Progenitor cell of endocrine pancreas (in vitro differentiated cells): ENCODE measurements at regions not wholly inside any gene's neighbourhood (a gene's known extent, or its start where the extent isn't known, plus 50 kb on each side); places are given as distances from the start of the nearest gene placed in this dataset.

ENCODE experiments used
- DNase-seq: peaks from one replicate; pipeline ENCODE4 v3.0.0; 2021; ENCODE audit warnings: low spot score; ENCODE audit not compliant: unreplicated experiment
- H3K27ac Mint-ChIP-seq: 2 replicates; pipeline ENCODE4 v1.8.0; 2021; ENCODE audit warnings: mild to moderate bottlenecking, moderate library complexity, mixed read lengths
- H3K27me3 Mint-ChIP-seq: 2 replicates; pipeline ENCODE4 v1.8.0; 2021; ENCODE audit warnings: mixed read lengths
- H3K36me3 Mint-ChIP-seq: 2 replicates; pipeline ENCODE4 v1.8.0; 2022; ENCODE audit warnings: mixed read lengths; ENCODE audit not compliant: insufficient read depth
- H3K4me1 Mint-ChIP-seq: 2 replicates; pipeline ENCODE4 v1.8.0; 2021; ENCODE audit warnings: low read depth, mixed read lengths
- H3K4me3 Mint-ChIP-seq: 2 replicates; pipeline ENCODE4 v1.8.0; 2021; ENCODE audit warnings: low read depth, mild to moderate bottlenecking, moderate library complexity, mixed read lengths
- H3K9me3 Mint-ChIP-seq: 2 replicates; pipeline ENCODE4 v1.8.0; 2021; ENCODE audit warnings: low read depth, mixed read lengths
- TF ChIP-seq, protein P1 (sequence below): fragments of 200-600 bp; sonication (generic); IDR thresholded peaks from one replicate; pipeline ENCODE4 v1.5.0; 2021; ENCODE audit warnings: antibody characterized with exemption, mild to moderate bottlenecking; ENCODE audit not compliant: unreplicated experiment

GRCh38 chrX:69015564-69016292, 149.5 kb downstream of the PJA1 start:
- TF ChIP-seq, protein P1, sequence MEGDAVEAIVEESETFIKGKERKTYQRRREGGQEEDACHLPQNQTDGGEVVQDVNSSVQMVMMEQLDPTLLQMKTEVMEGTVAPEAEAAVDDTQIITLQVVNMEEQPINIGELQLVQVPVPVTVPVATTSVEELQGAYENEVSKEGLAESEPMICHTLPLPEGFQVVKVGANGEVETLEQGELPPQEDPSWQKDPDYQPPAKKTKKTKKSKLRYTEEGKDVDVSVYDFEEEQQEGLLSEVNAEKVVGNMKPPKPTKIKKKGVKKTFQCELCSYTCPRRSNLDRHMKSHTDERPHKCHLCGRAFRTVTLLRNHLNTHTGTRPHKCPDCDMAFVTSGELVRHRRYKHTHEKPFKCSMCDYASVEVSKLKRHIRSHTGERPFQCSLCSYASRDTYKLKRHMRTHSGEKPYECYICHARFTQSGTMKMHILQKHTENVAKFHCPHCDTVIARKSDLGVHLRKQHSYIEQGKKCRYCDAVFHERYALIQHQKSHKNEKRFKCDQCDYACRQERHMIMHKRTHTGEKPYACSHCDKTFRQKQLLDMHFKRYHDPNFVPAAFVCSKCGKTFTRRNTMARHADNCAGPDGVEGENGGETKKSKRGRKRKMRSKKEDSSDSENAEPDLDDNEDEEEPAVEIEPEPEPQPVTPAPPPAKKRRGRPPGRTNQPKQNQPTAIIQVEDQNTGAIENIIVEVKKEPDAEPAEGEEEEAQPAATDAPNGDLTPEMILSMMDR = no peak
- Mint-ChIP-seq H3K27me3 (no peaks in the 10 kb centered on the region), H3K4me3 (no peak overlapping the region), H3K4me1 (no peaks in the 10 kb centered on the region), H3K9me3 (peaks cover 18% of the 10 kb centered on the region), H3K27ac (no peak overlapping the region), H3K36me3 (no peaks in the 10 kb centered on the region)
- DNase-seq = no peak

DNA sequence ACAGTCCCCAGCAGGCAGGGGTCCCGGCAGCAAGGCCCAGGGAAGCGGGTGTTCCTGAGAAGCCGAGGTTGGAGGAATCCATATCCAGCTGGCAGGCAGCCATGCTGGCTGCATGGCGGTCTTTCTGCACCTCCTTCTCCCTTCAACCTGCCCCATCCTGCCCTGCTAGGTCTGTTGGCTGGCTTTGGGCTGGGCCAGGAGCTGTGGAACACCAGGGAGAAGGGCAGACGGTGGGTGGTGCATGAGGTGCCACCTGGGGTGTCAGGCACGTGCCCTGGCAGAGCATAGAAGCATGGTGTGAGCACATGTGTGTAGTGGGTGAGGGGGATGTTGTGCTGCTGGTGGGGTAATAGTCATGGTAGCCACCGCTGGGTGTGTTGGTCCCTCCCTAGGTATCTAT, 150.1 kb downstream of the PJA1 start:
- Mint-ChIP-seq H3K27me3 (no peaks in the 10 kb centered on the region), H3K9me3 (peaks cover 22% of the 10 kb centered on the region), H3K4me1 (no peaks in the 10 kb centered on the region), H3K4me3 (no peak overlapping the region), H3K36me3 (no peaks in the 10 kb centered on the region), H3K27ac (no peak overlapping the region)
- TF ChIP-seq, protein P1 = no peak
- no peak for DNase-seq

DNA sequence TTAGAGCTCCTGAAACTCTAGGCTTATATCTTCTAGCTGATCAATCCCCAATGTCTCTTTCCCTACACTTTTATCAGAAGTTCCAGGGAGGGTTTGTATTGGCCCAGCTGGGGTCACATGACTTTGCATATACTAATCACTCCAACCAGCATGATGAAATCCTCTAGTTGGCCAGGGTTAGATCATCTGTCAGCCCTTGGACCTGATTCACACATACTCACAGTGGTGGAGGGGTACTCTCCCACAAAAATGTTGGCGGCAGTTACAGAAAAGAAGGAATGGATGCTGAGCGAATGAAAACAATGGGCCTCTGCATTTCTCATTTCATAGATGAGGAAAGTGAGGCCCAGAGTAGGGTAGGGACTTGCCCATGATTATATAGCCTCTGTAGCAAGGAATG, 151.1 kb downstream of the PJA1 start:
- Mint-ChIP-seq H3K9me3 (peaks cover 19% of the 10 kb centered on the region), H3K27me3 (no peaks in the 10 kb centered on the region), H3K4me1 (no peaks in the 10 kb centered on the region), H3K27ac (no peak overlapping the region), H3K4me3 (no peak overlapping the region), H3K36me3 (no peaks in the 10 kb centered on the region)
- TF ChIP-seq, protein P1 = no peak
- no peak for DNase-seq

- no peak overlapping the region for H3K4me3 Mint-ChIP-seq
- H3K4me1 Mint-ChIP-seq = no peaks in the 10 kb centered on the region
- no peak overlapping the region for H3K27ac Mint-ChIP-seq
- H3K9me3 Mint-ChIP-seq = peaks cover 38% of the 10 kb centered on the region
- TF ChIP-seq, protein P1 = no peak
- H3K36me3 Mint-ChIP-seq = no peaks in the 10 kb centered on the region
- H3K27me3 Mint-ChIP-seq = no peaks in the 10 kb centered on the region
- peak; percentile 0 for DNase-seq
Observed at GRCh38 chrX:69010339-69010738, 154.9 kb downstream of the PJA1 start.

DNA sequence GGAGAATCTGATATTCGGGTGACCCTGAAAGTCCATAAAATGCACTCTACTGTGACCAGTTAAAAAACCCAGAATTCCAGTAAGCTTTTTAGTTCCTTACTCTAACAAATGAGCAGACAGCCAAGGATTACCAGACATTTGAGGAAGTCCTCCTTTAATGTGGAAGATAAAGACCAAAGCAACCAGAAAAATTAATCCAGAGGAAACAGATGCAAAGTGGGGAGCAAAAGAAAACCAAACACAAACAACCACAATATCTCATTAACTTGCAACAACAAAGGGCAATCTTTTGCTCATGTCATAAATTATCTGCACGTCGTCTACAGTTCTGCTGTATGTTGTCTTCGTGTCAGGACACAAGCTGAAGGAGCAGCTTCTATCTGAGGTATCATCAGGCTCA, 164.4 kb downstream of the PJA1 start:
- Mint-ChIP-seq H3K4me1 (peaks cover under 1% of the 10 kb centered on the region), H3K9me3 (peaks cover 19% of the 10 kb centered on the region), H3K4me3 (no peak overlapping the region), H3K27ac (no peak overlapping the region), H3K36me3 (no peaks in the 10 kb centered on the region), H3K27me3 (no peaks in the 10 kb centered on the region)
- TF ChIP-seq, protein P1 = no peak
- DNase-seq = no peak
